Loucy (cell line): ENCODE measurements at regions not wholly inside any gene's neighbourhood (a gene's known extent, or its start where the extent isn't known, plus 50 kb on each side); places are given as distances from the start of the nearest gene placed in this dataset.

Experiments used
- H2AFZ ChIP-seq: fragments of 200-600 bp; sonication (generic); 2 replicates; pipeline ENCODE4 v1.6.0; 2016; ENCODE audit warnings: antibody characterized with exemption, mild to moderate bottlenecking, low read length, moderate library complexity
- H3F3A ChIP-seq: fragments of 200-600 bp; 2 replicates; pipeline ENCODE4 v1.6.0; 2016; ENCODE audit warnings: antibody characterized with exemption, low read depth, mild to moderate bottlenecking
- H3K27me3 ChIP-seq: fragments of 200-600 bp; sonication (generic); 2 replicates; pipeline ENCODE4 v1.6.1; 2014; ENCODE audit warnings: low read length, mild to moderate bottlenecking; ENCODE audit not compliant: insufficient read depth, poor library complexity, severe bottlenecking
- H3K36me3 ChIP-seq: fragments of 200-600 bp; sonication (generic); 2 replicates; pipeline ENCODE4 v1.6.1; 2016; ENCODE audit warnings: low read length; ENCODE audit not compliant: insufficient read depth
- H3K4me1 ChIP-seq: fragments of 200-600 bp; sonication (generic); 2 replicates; pipeline ENCODE4 v1.5.1; 2014; ENCODE audit warnings: low read length, mild to moderate bottlenecking; ENCODE audit not compliant: insufficient read depth, poor library complexity, severe bottlenecking
- H3K4me2 ChIP-seq: fragments of 200-600 bp; sonication (generic); 2 replicates; pipeline ENCODE4 v1.6.0; 2014; ENCODE audit warnings: antibody characterized with exemption, low read length, low read depth, mild to moderate bottlenecking; ENCODE audit not compliant: poor library complexity, severe bottlenecking
- H3K4me3 ChIP-seq: fragments of 200-600 bp; sonication (generic); 2 replicates; pipeline ENCODE4 v1.5.1; 2014; ENCODE audit warnings: low read length, mild to moderate bottlenecking, mixed read lengths; ENCODE audit not compliant: poor library complexity, severe bottlenecking
- H3K79me2 ChIP-seq: fragments of 200-600 bp; sonication (generic); 2 replicates; pipeline ENCODE4 v1.6.1; 2014; ENCODE audit warnings: low read length; ENCODE audit not compliant: insufficient read depth
- H3K9ac ChIP-seq: fragments of 200-600 bp; sonication (generic); 2 replicates; pipeline ENCODE4 v1.6.0; 2014; ENCODE audit warnings: mild to moderate bottlenecking, low read depth, low read length, moderate library complexity; ENCODE audit not compliant: poor library complexity, severe bottlenecking
- H3K9me2 ChIP-seq: fragments of 200-600 bp; sonication (generic); replicated peaks from 2 replicates; pipeline ENCODE4 v1.6.1; 2016; ENCODE audit warnings: low read depth, low read length, mixed read lengths
- H3K9me3 ChIP-seq: fragments of 200-600 bp; sonication (generic); 2 replicates; pipeline ENCODE4 v1.6.1; 2014; ENCODE audit warnings: mild to moderate bottlenecking, antibody characterized with exemption, low read length, low read depth; ENCODE audit not compliant: insufficient read depth
- H4K20me1 ChIP-seq: fragments of 200-600 bp; sonication (generic); 2 replicates; pipeline ENCODE4 v1.6.0; 2014; ENCODE audit warnings: antibody characterized with exemption, low read length, mild to moderate bottlenecking; ENCODE audit not compliant: insufficient read depth, poor library complexity, severe bottlenecking
- EZH2phosphoT487 ChIP-seq: fragments of 200-600 bp; IDR thresholded peaks from 2 replicates; pipeline ENCODE4 v1.6.1; 2018; ENCODE audit warnings: antibody characterized with exemption, mild to moderate bottlenecking, moderate library complexity, borderline replicate concordance
- TF ChIP-seq, protein P1 (sequence below): fragments of 200-600 bp; sonication (generic); conservative IDR thresholded peaks from 2 replicates; pipeline ENCODE4 v1.5.1; 2014; ENCODE audit warnings: mild to moderate bottlenecking, antibody characterized with exemption, low read length

DNA sequence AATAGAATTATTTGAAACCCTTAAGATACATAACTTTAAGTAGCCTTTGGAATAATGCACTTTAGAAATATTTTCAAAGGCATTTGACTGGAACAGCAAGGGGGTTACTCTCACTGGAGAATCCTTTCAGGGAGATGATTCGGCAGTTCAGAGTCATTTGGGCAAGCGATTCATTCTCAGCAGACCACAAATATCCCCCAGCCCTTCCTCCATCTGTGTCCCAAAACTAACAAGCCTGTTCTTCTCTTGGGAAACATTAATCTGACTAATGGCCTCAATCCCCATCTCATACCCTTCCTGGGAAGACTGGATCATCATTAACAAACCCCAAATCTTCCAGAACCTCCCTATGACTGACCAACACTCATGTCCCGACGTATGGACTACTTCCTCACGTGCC is 65.8 kb upstream of the S1PR3 start:
- Histone ChIP-seq H3K79me2 (no peaks in the 10 kb centered on the region), H3K4me1 (peaks cover 76% of the 10 kb centered on the region), H3K4me3 (no peak overlapping the region), H3F3A (peaks cover 25% of the 10 kb centered on the region), H2AFZ (no peak overlapping the region), H3K9me3 (no peaks in the 10 kb centered on the region), H3K4me2 (no peak overlapping the region), H3K27me3 (no peaks in the 10 kb centered on the region), H4K20me1 (no peaks in the 10 kb centered on the region), H3K36me3 (no peaks in the 10 kb centered on the region), H3K9me2 (no peaks in the 10 kb centered on the region), H3K9ac (peak overlapping the region; percentile 15)
- TF ChIP-seq, protein P1, sequence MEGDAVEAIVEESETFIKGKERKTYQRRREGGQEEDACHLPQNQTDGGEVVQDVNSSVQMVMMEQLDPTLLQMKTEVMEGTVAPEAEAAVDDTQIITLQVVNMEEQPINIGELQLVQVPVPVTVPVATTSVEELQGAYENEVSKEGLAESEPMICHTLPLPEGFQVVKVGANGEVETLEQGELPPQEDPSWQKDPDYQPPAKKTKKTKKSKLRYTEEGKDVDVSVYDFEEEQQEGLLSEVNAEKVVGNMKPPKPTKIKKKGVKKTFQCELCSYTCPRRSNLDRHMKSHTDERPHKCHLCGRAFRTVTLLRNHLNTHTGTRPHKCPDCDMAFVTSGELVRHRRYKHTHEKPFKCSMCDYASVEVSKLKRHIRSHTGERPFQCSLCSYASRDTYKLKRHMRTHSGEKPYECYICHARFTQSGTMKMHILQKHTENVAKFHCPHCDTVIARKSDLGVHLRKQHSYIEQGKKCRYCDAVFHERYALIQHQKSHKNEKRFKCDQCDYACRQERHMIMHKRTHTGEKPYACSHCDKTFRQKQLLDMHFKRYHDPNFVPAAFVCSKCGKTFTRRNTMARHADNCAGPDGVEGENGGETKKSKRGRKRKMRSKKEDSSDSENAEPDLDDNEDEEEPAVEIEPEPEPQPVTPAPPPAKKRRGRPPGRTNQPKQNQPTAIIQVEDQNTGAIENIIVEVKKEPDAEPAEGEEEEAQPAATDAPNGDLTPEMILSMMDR = no peak
- TF ChIP-seq EZH2phosphoT487 = no peak

DNA sequence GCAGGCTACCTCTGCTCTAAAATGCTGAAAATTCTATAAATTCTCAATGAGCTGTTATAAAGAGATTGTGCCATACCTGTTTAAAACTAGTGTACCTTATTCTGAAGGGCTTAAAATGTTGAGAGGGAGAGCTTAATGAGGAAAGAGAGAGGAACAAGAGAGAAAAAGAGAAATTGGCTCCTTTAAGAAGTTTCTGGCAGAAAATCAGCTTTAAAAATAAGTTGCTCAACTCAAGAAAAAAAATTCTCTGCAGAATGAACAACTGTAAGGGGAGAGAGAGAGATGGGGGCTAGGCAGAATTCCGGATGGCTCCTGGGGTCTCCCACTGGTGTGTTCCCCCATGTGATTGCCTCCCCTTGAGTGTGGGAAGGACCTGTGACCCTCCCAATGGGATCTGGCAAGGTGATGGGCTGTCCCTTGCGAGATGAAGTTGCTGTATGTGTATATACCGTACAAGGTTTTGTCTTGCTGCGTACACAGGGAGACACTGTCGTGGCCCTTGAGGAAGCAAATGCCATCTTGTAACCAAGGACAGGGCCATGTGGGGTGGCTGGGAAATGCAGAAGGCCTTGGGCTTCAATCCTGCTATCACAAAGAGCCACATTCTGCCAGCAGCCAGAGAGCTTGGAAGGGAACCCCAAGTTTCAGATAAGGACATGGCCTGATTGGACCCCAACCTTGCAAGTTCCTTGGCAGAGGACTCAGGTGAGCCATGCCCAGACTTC is 64.3 kb upstream of the S1PR3 start:
- Histone ChIP-seq H3K4me1 (peaks cover 62% of the 10 kb centered on the region), H3K9me3 (peaks cover 10% of the 10 kb centered on the region; the same call in 1 of the 2 replicates), H3K4me3 (peak overlapping the region; percentile 9), H4K20me1 (no peaks in the 10 kb centered on the region), H3K36me3 (no peaks in the 10 kb centered on the region), H3K4me2 (peak overlapping the region; percentile 16), H3K9me2 (no peaks in the 10 kb centered on the region), H3K9ac (peak overlapping the region; percentile 15), H3K27me3 (no peaks in the 10 kb centered on the region), H3F3A (peaks cover 13% of the 10 kb centered on the region), H2AFZ (peak overlapping the region; percentile 29; the same call in 1 of the 2 replicates), H3K79me2 (no peaks in the 10 kb centered on the region)
- TF ChIP-seq, protein P1 = no peak
- no peak for TF ChIP-seq EZH2phosphoT487

DNA sequence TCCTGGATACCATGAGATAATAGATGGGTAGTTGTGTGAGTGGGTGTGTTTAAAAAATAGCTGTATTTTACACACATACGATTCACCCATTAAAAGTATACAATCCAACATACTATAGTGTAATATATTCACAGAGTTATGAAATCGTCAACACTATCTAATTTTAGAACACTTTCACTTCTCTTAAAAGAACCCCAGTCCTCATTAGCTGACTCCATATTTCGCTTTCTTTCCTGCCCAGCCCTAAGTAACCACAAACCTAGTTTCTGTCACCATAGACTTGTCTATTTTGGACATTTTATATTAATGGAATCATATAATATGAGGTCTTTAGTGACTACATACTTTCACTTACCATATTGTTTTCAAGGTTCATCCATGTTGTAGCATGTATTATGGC is 63.8 kb upstream of the S1PR3 start:
- TF ChIP-seq, protein P1 = no peak
- TF ChIP-seq EZH2phosphoT487 = no peak
- H3K9me2 ChIP-seq = no peaks in the 10 kb centered on the region
- H2AFZ ChIP-seq = peak overlapping the region; percentile 29; the same call in 1 of the 2 replicates
- H3K9ac ChIP-seq = no peak overlapping the region
- peak overlapping the region; percentile 9 for H3K4me3 ChIP-seq
- H3K4me2 ChIP-seq = peak overlapping the region; percentile 16
- peaks cover 59% of the 10 kb centered on the region for H3K4me1 ChIP-seq
- no peaks in the 10 kb centered on the region for H3K27me3 ChIP-seq
- H3F3A ChIP-seq = peaks cover 11% of the 10 kb centered on the region
- no peaks in the 10 kb centered on the region for H3K36me3 ChIP-seq
- no peaks in the 10 kb centered on the region for H3K79me2 ChIP-seq
- peaks cover 10% of the 10 kb centered on the region; the same call in 1 of the 2 replicates for H3K9me3 ChIP-seq
- H4K20me1 ChIP-seq = no peaks in the 10 kb centered on the region
